IPS-18c (cell line): ENCODE measurements at regions not wholly inside any gene's neighbourhood (a gene's known extent, or its start where the extent isn't known, plus 50 kb on each side); places are given as distances from the start of the nearest gene placed in this dataset.

Source experiments
- H3K4me3 ChIP-seq: 2 replicates; pipeline ENCODE4 v1.7.0; 2013; ENCODE audit warnings: low read depth, mild to moderate bottlenecking, low read length, moderate library complexity; ENCODE audit not compliant: insufficient read depth
- H3K9me3 ChIP-seq: one replicate; pipeline ENCODE4 v1.6.1; 2013; ENCODE audit warnings: mild to moderate bottlenecking, low read length, moderate library complexity; ENCODE audit not compliant: control insufficient read depth, insufficient read depth

DNA sequence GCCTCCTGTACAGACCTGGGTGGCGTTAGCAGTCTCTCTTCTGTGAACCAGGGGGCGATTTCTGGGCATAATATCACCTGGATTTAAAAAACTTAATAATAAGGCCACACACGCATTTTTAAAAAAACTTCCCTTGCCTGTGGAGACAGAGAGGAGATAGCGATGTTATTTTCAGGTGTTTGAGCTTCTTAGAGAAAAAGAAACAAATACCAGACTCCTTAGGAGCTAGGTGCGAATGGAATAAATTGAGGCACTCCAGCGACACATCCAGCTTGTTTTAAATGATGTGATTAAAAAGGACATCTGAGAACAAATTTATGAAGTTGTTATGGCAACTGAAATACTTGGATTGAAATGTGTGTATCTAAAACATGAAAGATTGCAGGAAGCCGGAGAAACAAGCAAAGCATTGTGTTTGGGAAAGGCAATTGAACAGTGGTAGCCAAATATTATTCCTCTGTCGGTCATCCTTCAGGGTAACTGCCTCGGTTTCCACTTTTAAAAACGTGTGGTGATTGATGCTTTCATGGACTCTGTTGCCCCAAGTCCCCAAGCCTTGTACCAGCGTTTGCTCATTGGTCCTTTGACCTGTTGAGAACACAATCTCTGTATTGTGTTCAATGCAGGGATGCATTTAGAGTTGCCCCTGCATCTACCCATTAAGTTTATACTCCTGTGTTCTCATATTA lies 158.7 kb downstream of the TM9SF2 start:
- H3K4me3 ChIP-seq: no peak overlapping the region
- no peaks in the 10 kb centered on the region for H3K9me3 ChIP-seq

DNA sequence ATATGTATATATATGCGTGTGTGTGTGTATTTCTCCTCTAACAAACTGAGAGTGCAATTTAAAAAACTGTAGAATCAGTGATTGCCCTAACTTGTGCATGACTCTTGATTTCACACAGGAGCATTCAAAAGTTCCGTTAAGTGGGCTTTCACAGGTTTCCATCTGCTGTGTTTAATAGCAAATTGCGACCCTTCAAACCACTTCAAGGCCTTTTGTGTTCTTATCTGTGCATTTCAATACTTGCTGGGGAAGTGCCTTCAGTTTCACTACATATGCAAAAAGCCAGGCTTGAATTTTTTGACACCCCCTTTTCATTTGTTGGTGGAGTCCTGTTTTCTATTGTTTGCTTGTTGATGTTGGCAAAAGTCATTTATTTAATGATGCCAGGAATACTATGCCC lies 158.0 kb downstream of the TM9SF2 start:
- Histone ChIP-seq H3K4me3 (no peak overlapping the region), H3K9me3 (no peaks in the 10 kb centered on the region)

DNA sequence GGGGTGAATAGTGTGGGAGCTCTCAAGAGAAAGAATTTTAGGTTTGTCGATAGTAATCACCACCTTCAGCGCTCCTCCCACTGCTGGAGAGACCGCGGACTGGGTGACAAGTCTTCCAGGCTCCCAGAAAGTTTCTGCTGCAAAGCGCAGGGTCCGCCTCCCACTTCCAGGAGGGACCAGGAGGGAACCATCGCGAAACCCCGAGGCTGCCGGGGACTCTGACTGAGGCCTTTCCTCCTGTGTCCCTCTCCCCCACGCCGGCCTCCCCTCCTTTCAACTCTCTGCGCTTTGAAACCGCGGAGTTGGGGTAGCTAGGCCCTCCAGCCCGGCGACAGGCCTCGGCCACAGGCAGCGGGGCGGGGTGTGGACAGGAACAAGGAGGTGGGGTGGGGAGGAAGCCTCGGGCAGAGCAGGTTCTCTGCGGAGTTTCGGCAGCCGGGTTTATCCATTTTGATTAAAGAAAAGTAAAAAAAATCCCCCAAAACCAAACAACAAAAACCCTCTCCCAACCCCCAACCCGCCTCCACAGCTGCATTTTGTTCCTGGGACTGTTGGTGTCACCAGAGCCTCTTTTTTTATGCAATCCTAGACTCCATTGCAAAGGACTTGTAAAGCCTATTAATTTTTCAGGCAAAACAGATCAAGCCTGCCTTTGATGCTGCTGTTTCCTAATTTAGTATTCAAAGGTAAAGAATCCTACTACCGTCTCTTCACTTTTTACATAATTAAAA lies 157.2 kb downstream of the TM9SF2 start:
- no peaks in the 10 kb centered on the region for H3K9me3 ChIP-seq
- peak overlapping the region; percentile 37; the same call in 1 of the 2 replicates for H3K4me3 ChIP-seq

DNA sequence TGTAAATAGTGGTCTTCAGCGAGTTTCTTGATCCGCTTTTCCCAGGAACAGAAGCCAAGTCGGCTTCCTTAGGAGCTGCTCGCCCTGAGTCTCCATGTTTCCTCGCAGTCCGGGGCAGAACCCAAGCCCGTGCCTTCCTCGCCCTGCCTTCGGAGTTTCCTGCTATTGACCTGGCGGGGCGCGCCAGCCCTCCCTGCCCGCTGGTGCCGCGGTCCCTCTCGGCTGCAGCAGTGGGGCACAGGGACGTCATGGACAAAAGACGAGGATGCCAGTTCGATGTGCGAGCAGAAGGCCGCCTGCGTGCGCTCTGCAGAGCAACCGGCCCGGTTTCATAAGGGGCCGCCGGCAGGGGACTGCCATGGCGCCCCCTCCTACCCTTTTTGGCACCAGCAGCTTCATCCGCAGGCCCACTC lies 156.6 kb downstream of the TM9SF2 start:
- peak overlapping the region; percentile 37; the same call in 1 of the 2 replicates for H3K4me3 ChIP-seq

DNA sequence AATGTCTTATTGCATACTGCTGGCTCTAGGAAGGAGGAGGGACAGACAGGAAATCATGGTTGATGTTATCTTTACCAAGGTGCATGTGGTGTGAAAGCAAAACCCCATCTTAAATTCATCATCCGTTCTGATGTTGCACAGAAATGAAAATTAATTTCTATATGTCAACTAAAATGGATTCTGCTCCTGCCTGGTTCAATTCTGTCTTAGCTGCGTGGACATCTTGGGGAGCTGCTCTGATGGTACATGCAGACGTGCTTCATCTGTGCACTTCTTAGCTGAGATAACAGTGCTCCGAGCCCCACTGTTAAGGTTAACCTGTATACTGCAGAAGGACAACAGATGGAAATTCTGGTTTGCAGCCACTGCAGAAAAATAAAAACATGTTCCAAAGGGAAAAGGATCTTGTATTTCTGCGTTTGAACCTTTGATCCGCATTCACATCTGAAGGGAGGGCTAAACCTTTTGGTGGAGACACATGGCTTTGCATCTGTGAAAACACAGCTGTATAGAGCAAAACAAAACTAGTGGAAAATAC lies 155.6 kb downstream of the TM9SF2 start:
- H3K9me3 ChIP-seq: no peaks in the 10 kb centered on the region
- no peak overlapping the region for H3K4me3 ChIP-seq

More for the DNA sequence above, 156.6 kb downstream of the TM9SF2 start:
- H3K9me3 ChIP-seq: no peaks in the 10 kb centered on the region

DNA sequence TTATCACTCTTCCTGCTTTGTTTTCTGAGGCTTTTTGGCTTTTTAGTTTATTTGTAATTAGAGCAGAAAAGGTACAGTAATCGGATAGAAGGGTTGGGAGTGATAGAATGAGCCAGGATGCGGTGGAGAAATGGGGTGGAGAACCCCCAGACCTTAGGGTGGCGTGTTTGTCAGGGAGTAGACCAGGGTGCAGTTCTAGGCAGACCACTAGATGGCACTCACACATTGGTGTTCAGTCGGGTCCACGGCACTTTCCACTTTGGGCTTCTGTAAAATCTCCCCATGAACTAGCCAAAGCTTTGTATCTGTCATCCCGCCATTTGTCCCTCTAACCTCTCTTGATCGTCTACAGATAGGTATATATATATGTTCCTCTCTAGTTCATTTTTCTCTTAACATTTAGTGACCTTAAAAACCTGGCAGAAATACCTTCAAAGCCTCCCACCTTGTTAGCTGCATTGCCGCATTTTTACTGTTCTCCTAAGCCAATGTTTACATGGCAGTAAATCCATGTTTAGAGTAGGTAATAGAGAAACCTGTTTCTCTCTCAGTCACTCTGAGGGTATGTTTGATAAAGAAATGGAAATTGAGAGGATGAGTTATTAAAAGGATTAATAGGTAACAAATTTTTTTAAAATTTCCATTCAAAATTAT lies 154.9 kb downstream of the TM9SF2 start:
- Histone ChIP-seq H3K4me3 (no peak overlapping the region), H3K9me3 (no peaks in the 10 kb centered on the region)

DNA sequence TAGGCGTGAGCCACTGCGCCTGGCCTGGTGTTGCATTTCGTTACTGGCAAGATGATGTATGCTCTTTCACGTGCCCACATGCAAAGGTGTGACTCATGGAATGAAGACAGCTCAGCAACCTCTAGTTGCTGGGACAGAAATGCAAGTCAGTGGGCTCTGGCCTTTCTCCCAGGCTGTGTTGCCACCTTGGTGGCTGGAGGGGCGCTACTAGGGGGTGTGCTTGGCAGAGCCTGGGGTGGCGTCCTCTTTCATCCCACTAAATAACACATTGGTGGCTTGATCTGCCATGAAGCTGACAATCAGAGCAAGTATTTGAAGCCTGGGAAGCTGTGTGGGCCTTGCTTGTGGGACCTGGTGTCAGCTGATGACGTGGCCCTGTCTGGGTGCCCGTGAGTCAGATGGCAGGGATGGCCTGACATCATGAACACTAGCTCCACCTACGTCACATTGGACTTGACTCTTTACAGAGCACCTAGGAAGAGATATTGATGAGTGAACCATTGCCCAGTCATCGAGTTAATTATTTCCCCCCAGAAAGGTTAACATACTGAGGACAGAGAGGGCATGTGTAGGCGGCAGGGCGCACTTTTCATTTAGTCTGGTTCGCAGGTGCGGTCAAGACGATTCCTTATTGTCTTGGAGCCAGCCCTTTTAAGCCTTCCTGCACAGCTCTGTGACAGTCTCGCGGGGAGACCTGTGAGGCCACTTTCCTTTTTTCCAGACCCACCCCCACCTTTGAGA lies 154.2 kb downstream of the TM9SF2 start:
- no peak overlapping the region for H3K4me3 ChIP-seq

DNA sequence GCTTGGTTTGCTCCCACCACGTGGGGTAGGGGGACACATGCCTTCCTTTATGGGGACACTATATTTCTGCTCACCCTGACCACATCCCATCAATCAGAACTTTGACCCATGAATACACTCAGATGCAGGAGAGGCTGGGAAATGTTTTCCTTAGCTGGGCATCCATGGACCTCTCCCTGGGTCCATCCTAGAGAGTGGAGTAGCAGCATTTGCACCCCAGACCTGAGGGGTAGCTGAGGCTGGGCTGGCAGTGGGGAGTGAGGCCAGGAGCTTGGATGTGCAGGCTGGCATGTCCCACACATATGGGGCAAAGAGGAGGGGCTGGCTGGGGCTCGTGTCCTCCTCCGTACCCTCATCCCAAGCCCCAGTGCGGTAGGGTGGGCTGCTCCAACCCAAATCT lies 152.8 kb downstream of the TM9SF2 start:
- Histone ChIP-seq H3K9me3 (no peaks in the 10 kb centered on the region), H3K4me3 (no peak overlapping the region)

More for the DNA sequence above, 154.2 kb downstream of the TM9SF2 start:
- H3K9me3 ChIP-seq: no peaks in the 10 kb centered on the region

DNA sequence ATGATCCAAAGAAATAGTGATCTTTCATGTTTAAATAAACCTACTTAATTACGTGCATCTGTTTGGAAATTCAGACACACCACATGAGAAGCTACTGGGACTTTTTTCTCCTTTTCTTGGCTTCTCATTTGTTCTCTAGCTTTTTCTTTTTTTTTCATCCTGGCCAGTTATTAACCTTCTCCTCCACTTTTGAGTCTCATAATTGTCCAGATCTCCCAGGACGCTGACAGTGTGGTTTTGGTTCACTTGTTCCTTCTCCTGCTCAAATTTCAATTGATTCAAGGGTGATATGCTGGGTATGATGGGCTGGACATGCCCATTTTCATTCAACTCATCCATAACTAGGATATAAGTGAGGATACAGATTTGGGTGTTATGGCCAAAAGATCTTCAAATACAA lies 152.3 kb downstream of the TM9SF2 start:
- H3K4me3 ChIP-seq: no peak overlapping the region
- H3K9me3 ChIP-seq: no peaks in the 10 kb centered on the region

DNA sequence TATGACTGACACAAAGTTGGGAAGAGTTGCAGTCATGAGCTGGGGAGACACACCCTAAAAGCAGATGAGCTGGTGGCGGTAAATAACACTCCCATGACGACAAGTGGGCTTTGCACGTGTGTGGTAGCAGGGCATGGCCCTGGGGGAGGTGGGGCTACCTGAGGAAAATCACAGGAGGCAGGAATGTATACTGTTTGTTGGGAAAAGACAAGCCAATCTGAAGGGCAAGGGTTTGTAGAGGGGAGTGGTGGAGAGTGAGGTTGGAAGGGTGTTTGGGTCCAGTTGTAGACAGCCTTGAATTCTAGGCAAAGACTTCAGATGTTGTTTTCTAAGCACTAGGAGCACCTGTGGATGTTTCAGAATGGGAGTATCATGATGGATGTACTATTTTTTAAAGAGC lies 151.6 kb downstream of the TM9SF2 start:
- no peak overlapping the region for H3K4me3 ChIP-seq
- no peaks in the 10 kb centered on the region for H3K9me3 ChIP-seq

DNA sequence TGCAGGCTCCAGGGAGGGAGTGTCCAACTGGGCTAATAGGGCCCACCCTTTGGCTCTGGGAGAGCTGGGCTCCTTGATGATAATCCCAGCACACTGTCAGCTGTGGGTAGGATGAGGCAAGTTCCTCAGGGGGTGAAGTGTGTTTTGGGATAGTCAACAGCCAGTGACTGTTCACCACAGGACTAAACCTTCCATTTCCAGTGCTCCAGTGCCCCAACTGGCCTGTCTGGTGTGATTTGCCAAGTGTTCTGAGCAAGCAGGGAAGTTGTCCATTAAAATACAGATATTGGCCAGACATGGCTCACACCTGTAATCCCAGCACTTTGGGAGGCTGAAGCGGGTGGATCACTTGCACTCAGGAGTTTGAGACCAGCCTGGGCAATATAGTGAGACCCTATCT lies 150.9 kb downstream of the TM9SF2 start:
- no peaks in the 10 kb centered on the region for H3K9me3 ChIP-seq
- H3K4me3 ChIP-seq: no peak overlapping the region

DNA sequence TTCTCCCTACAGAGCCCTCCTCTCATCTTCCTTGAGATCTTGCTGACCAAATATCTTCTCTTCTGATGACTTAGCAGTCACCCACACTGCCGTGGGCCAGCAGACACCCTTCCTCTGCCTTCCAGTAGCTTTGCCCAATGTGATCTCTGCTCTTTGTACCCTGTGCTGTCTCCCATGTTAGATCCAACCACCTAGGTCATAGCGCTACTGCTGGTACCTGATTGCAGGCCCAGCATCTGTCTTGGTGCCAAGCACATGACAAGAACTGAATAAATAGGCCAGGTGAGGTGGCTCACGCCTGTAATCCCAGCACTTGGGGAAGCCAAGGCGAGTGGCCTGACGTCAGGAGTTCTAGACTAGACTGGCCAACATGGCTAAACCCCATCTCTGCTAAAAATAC lies 149.7 kb downstream of the TM9SF2 start:
- Histone ChIP-seq H3K9me3 (no peaks in the 10 kb centered on the region), H3K4me3 (no peak overlapping the region)

DNA sequence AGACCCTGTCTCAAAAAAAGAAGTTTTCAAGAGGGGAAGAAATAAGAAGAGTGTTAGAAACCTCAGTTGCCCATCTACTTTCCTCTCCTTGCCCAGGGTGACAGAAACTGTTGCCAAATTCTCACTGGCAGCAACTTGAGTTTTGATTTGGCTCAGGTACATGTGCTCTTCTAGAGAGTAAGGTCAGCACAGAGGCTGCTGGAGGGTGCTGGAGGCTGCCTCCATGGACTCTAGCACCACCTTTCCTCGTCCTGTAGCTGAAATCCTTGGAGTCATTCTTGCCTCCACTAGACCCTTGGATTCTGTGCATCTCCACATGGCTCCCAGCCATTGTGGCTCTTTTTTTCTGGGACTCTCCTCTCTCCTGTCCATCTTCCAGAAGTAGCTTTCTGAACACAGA lies 149.1 kb downstream of the TM9SF2 start:
- H3K4me3 ChIP-seq: no peak overlapping the region
- H3K9me3 ChIP-seq: no peaks in the 10 kb centered on the region

DNA sequence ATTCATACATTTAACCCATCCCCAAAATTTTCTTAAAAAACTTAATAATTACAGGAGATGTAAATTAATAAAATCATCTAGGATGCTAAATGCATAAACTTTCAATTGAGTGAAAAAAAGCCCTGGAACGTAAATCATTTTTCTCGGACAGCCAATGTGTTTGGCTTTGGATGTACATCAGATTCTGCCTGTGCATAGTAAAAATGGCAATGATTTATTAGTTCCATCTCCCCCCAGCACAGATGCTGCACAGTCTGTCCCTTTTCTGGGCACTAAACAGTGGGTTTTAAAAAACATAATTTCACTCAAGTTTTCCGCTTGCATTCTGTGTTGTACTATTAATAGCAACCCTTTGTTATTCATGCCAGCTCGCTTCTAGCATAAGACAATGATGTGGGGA lies 147.7 kb downstream of the TM9SF2 start:
- H3K9me3 ChIP-seq: no peaks in the 10 kb centered on the region
- no peak overlapping the region for H3K4me3 ChIP-seq

DNA sequence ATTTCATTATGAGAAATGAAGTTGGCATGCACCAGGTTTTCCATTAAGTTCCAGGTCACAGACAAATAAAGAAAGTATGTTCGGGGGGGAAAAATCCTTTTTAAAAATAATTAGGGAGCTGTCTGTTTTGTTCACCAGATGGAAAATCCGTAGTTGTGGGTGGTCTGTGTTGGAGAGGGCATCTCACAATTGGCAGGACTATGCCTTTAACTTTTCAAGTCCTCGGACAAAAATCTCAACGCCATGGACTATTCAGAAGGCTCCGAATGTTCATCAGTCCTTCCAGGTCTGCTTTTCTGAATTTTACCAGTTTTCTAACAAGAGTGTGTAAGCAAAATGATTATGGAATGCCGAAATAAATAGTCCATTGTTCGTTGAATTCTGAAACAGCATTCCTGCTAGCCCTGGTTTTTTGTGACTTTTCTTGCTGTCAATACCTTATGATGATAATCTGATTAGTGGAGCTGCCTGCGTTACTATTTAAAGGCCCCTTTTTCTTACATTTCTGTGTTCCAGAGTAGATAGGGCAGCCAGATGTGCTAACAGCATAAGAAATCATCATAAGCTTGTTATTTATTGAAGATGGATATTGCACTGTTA lies 146.9 kb downstream of the TM9SF2 start:
- Histone ChIP-seq H3K9me3 (no peaks in the 10 kb centered on the region), H3K4me3 (no peak overlapping the region)

DNA sequence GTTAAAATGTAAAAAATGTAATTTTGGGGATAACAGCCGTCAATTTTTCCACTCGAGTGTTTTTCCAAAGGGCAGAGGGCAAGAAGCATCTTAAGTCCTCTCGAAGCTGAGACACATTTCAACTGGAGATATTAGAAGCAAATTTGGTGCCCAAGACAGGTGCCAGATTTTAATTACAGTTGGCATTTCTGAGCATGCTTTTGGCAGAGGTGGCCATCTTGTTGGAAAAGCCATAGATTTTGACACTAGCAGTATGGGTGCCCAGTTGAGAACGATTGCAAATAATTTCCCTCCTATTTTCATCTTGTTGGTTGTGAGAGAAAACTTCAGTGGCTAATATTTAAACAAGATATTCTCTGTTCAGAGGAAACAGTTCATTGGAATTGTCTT lies 146.3 kb downstream of the TM9SF2 start:
- no peaks in the 10 kb centered on the region for H3K9me3 ChIP-seq
- no peak overlapping the region for H3K4me3 ChIP-seq
